Epidermal melanocyte (primary cell): ENCODE measurements at regions not wholly inside any gene's neighbourhood (a gene's known extent, or its start where the extent isn't known, plus 50 kb on each side); places are given as distances from the start of the nearest gene placed in this dataset.
"Not testable (repeated sequence)": the region's sequence is repeated elsewhere in the genome, so short reads cannot be mapped to it uniquely, and the experiment has no call there.

Experiments
- DNase-seq: peaks from one replicate; pipeline ENCODE4 v3.0.0; 2011; ENCODE audit warnings: low spot score; ENCODE audit not compliant: insufficient read length

GRCh38 chr4:10832806-10833628 lies 148.4 kb upstream of the CLNK start:
- DNase-seq, result no peak

- no peak for DNase-seq
Measured at GRCh38 chr4:10831727-10832408, 147.3 kb upstream of the CLNK start.

- not testable (repeated sequence) for DNase-seq
Measured at GRCh38 chr4:10828918-10829538, 144.5 kb upstream of the CLNK start.

- DNase-seq, result no peak
Measured at GRCh38 chr4:10821826-10822225, 137.3 kb upstream of the CLNK start.

GRCh38 chr4:10816571-10816970 lies 132.0 kb upstream of the CLNK start:
- DNase-seq, result no peak

- DNase-seq, result no peak
Measured at GRCh38 chr4:10811991-10812390, 127.4 kb upstream of the CLNK start.

- no peak for DNase-seq
Measured at GRCh38 chr4:10810411-10810810, 125.8 kb upstream of the CLNK start.

- DNase-seq, result no peak
Measured at GRCh38 chr4:10809905-10810304, 125.3 kb upstream of the CLNK start.

- DNase-seq, result no peak
Measured at GRCh38 chr4:10808591-10808990, 124.0 kb upstream of the CLNK start.

- DNase-seq, result no peak
Measured at GRCh38 chr4:10806953-10807645, 122.5 kb upstream of the CLNK start.

- DNase-seq, result no peak
Measured at GRCh38 chr4:10803713-10804343, 119.3 kb upstream of the CLNK start.

GRCh38 chr4:10787365-10787764 lies 102.8 kb upstream of the CLNK start:
- no peak for DNase-seq

- no peak for DNase-seq
Measured at GRCh38 chr4:10784621-10785020, 100.1 kb upstream of the CLNK start.

GRCh38 chr4:10783351-10783750 lies 98.8 kb upstream of the CLNK start:
- DNase-seq, result no peak

GRCh38 chr4:10781805-10782204 lies 97.2 kb upstream of the CLNK start:
- no peak for DNase-seq

GRCh38 chr4:10780803-10781202 lies 96.2 kb upstream of the CLNK start:
- not testable (repeated sequence) for DNase-seq

GRCh38 chr4:10775132-10775531 lies 90.6 kb upstream of the CLNK start:
- not testable (repeated sequence) for DNase-seq

GRCh38 chr4:10773656-10774055 lies 89.1 kb upstream of the CLNK start:
- no peak for DNase-seq

- no peak for DNase-seq
Measured at GRCh38 chr4:10773010-10773409, 88.4 kb upstream of the CLNK start.

- peak; percentile 30 for DNase-seq
Measured at GRCh38 chr4:10765386-10765785, 80.8 kb upstream of the CLNK start.

- DNase-seq, result no peak
Measured at GRCh38 chr4:10762561-10762960, 78.0 kb upstream of the CLNK start.
